ENCODE measurements at regions not wholly inside any gene's neighbourhood (a gene's known extent, or its start where the extent isn't known, plus 50 kb on each side); places are given as distances from the start of the nearest gene placed in this dataset.

GRCh38 chr9:16085167-16085726 is 532.4 kb downstream of the CCDC171 start:
- TF ChIP-seq CTCF (IDR thresholded peaks at IDR 0.05) (no peak), POLR2A (IDR thresholded peaks at IDR 0.05) (no peak)

All from tibial nerve (tissue), 3 donors.